ENCODE measurements at regions not wholly inside any gene's neighbourhood (a gene's known extent, or its start where the extent isn't known, plus 50 kb on each side); places are given as distances from the start of the nearest gene placed in this dataset.
A peak's percentile ranks its signal among the peaks of the same experiment; 100 is the strongest.

GRCh38 chr9:88077071-88077617, 61.1 kb downstream of the SPATA31C2 start:
- no peaks in the 10 kb centered on the region for H3K36me3 Mint-ChIP-seq (ENCODE audit: low read depth)
- peak overlapping the region; percentile 91 for H3K27ac Mint-ChIP-seq (ENCODE audit: unreplicated experiment)
- peaks cover 9% of the 10 kb centered on the region for H3K27me3 Mint-ChIP-seq (ENCODE audit: low read depth)
- no peaks in the 10 kb centered on the region for H3K9me3 Mint-ChIP-seq (ENCODE audit: low read depth)
- H3K4me1 Mint-ChIP-seq (ENCODE audit: low read depth), result peaks cover 17% of the 10 kb centered on the region
- TF ChIP-seq CTCF (IDR thresholded peaks at IDR 0.05), result no peak
- DNase-seq (ENCODE audit: low spot score), result no peak
- peak overlapping the region; percentile 87 for H3K4me3 Mint-ChIP-seq (ENCODE audit: unreplicated experiment)

GRCh38 chr9:88076286-88077070, 61.8 kb downstream of the SPATA31C2 start:
- H3K27ac Mint-ChIP-seq (ENCODE audit: unreplicated experiment), result peak overlapping the region; percentile 91
- H3K9me3 Mint-ChIP-seq (ENCODE audit: low read depth), result no peaks in the 10 kb centered on the region
- peaks cover 17% of the 10 kb centered on the region for H3K4me1 Mint-ChIP-seq (ENCODE audit: low read depth)
- peak overlapping the region; percentile 87 for H3K4me3 Mint-ChIP-seq (ENCODE audit: unreplicated experiment)
- peak; percentile 64 for TF ChIP-seq CTCF (IDR thresholded peaks at IDR 0.05)
- peak; percentile 94 for DNase-seq (ENCODE audit: low spot score)
- no peaks in the 10 kb centered on the region for H3K36me3 Mint-ChIP-seq (ENCODE audit: low read depth)
- H3K27me3 Mint-ChIP-seq (ENCODE audit: low read depth), result peaks cover 9% of the 10 kb centered on the region

GRCh38 chr9:88075966-88076285, 62.3 kb downstream of the SPATA31C2 start:
- DNase-seq (ENCODE audit: low spot score), result no peak
- no peaks in the 10 kb centered on the region for H3K36me3 Mint-ChIP-seq (ENCODE audit: low read depth)
- peak overlapping the region; percentile 87 for H3K4me3 Mint-ChIP-seq (ENCODE audit: unreplicated experiment)
- H3K27me3 Mint-ChIP-seq (ENCODE audit: low read depth), result peaks cover 9% of the 10 kb centered on the region
- no peak for TF ChIP-seq CTCF (IDR thresholded peaks at IDR 0.05)
- no peaks in the 10 kb centered on the region for H3K9me3 Mint-ChIP-seq (ENCODE audit: low read depth)
- H3K4me1 Mint-ChIP-seq (ENCODE audit: low read depth), result peaks cover 17% of the 10 kb centered on the region
- H3K27ac Mint-ChIP-seq (ENCODE audit: unreplicated experiment), result peak overlapping the region; percentile 91

- Mint-ChIP-seq H3K27ac (ENCODE audit: unreplicated experiment) (no peak overlapping the region), H3K4me3 (ENCODE audit: unreplicated experiment) (peak overlapping the region; percentile 87), H3K9me3 (ENCODE audit: low read depth) (no peaks in the 10 kb centered on the region), H3K36me3 (ENCODE audit: low read depth) (no peaks in the 10 kb centered on the region), H3K4me1 (ENCODE audit: low read depth) (peaks cover 17% of the 10 kb centered on the region), H3K27me3 (ENCODE audit: low read depth) (peaks cover 9% of the 10 kb centered on the region)
- no peak for TF ChIP-seq CTCF (IDR thresholded peaks at IDR 0.05)
- DNase-seq (ENCODE audit: low spot score), result no peak
Observed at GRCh38 chr9:88075506-88075905, 62.8 kb downstream of the SPATA31C2 start.

GRCh38 chr9:88074931-88075330, 63.3 kb downstream of the SPATA31C2 start:
- DNase-seq (ENCODE audit: low spot score), result no peak
- Mint-ChIP-seq H3K9me3 (ENCODE audit: low read depth) (no peaks in the 10 kb centered on the region), H3K36me3 (ENCODE audit: low read depth) (no peaks in the 10 kb centered on the region), H3K27ac (ENCODE audit: unreplicated experiment) (no peak overlapping the region), H3K27me3 (ENCODE audit: low read depth) (peaks cover 9% of the 10 kb centered on the region), H3K4me3 (ENCODE audit: unreplicated experiment) (no peak overlapping the region), H3K4me1 (ENCODE audit: low read depth) (peaks cover 17% of the 10 kb centered on the region)
- TF ChIP-seq CTCF (IDR thresholded peaks at IDR 0.05), result no peak

All from chondrocyte (in vitro differentiated cells).